K562 (cell line): ENCODE measurements at regions not wholly inside any gene's neighbourhood (a gene's known extent, or its start where the extent isn't known, plus 50 kb on each side); places are given as distances from the start of the nearest gene placed in this dataset.

Source experiments
- ATAC-seq: fragments of 200-7000 bp; cut with Tn5 transposase; 3 replicates; pipeline ENCODE4 v1.9.1; 2020; ENCODE audit warnings: moderate library complexity
- BruUV-seq: library from RNA; stranded (reverse); fragments of 400-500 nt; replicated peaks from 2 replicates; lab custom pipeline; 2021; lab: Mats Ljungman, UMichigan
- CTCF ChIA-PET: fragments of 300-600 bp; formaldehyde crosslinking; extraction: SDS; loops from one replicate; lab custom pipeline; 2021; ENCODE audit warnings: low intra/inter-chr PET ratio; lab: Yijun Ruan, JAX
- POLR2A ChIA-PET: fragments of 300-600, 350-650 bp; sonication (Branson Sonifier 250); formaldehyde crosslinking; extraction: SDS; loops from one replicate; lab custom pipeline; 2021; ENCODE audit warnings: antibody characterized with exemption, inconsistent platforms; lab: Yijun Ruan, JAX
- DNase-seq, 4 experiments: peaks; one replicate each; pipeline versions ENCODE4 v3.0.0 to v3.0.0-alpha.2; 2011 to 2018; ENCODE audit warnings: low spot score in 3 of 4, mixed read lengths in 3 of 4; ENCODE audit errors: extremely low read depth in 1 of 4
- FAIRE-seq: peaks from 2 replicates; lab custom pipeline; 2011; peaks lifted over from hg19 to GRCh38; lab: Jason Lieb, UNC
- H2AFZ ChIP-seq: 2 replicates; pipeline ENCODE4 v1.6.0; 2011; ENCODE audit warnings: low read depth, low read length, control low read depth, inconsistent platforms
- H3K27ac ChIP-seq: fragments of 200-600 bp; 3 replicates; pipeline ENCODE4 v1.8.0; 2011; ENCODE audit warnings: low read depth, mild to moderate bottlenecking, control low read depth, inconsistent platforms, low read length, moderate library complexity, mixed read lengths; ENCODE audit errors: extremely low read depth
- H3K27me3 ChIP-seq, 2 experiments: fragments of 300-600 bp in 1 of 2; 2 replicates in 1 of 2; 3 replicates in 1 of 2; pipeline versions ENCODE4 v1.6.0 to v1.8.0; 2011; ENCODE audit warnings: inconsistent platforms in 2 of 2, low read length in 2 of 2, mild to moderate bottlenecking in 1 of 2, mixed read lengths in 1 of 2, moderate library complexity in 1 of 2; ENCODE audit not compliant: control insufficient read depth in 2 of 2, insufficient read depth in 2 of 2
- H3K36me3 ChIP-seq: fragments of 300-600 bp; 3 replicates; pipeline ENCODE4 v1.8.0; 2011; ENCODE audit warnings: mild to moderate bottlenecking, low read length, inconsistent platforms; ENCODE audit not compliant: control insufficient read depth, insufficient read depth
- H3K4me1 ChIP-seq, 2 experiments: fragments of 200-600 bp in 1 of 2; replicated peaks in 1 of 2; 2 replicates in 1 of 2; 3 replicates in 1 of 2; pipeline versions ENCODE4 v1.5.1 to v1.8.0; 2011; ENCODE audit warnings: inconsistent platforms in 2 of 2, low read length in 2 of 2, mild to moderate bottlenecking in 1 of 2, mixed read lengths in 1 of 2, moderate library complexity in 1 of 2; ENCODE audit not compliant: control insufficient read depth in 2 of 2, insufficient read depth in 2 of 2
- H3K4me2 ChIP-seq: 2 replicates; pipeline ENCODE4 v1.6.1; 2011; ENCODE audit warnings: low read length, control low read depth, inconsistent platforms, mixed read lengths; ENCODE audit not compliant: insufficient read depth
- H3K4me3 ChIP-seq: fragments of 200-600 bp; sonication (generic), shearing (Covaris generic); 2 replicates; pipeline ENCODE4 v1.5.1; 2016; ENCODE audit warnings: control low read depth, inconsistent platforms
- H3K79me2 ChIP-seq: fragments of 200-600 bp; 3 replicates; pipeline ENCODE4 v1.8.0; 2011; ENCODE audit warnings: low read length, inconsistent platforms; ENCODE audit not compliant: control insufficient read depth, insufficient read depth
- H3K9ac ChIP-seq, 2 experiments: 2 replicates each; pipeline versions ENCODE4 v1.6.0 to v1.6.1; 2011; ENCODE audit warnings: low read depth in 2 of 2, low read length in 2 of 2, control low read depth in 1 of 2, inconsistent platforms in 1 of 2, mild to moderate bottlenecking in 1 of 2, mixed read lengths in 1 of 2; ENCODE audit not compliant: insufficient read depth in 1 of 2
- H3K9me1 ChIP-seq: one replicate; pipeline ENCODE4 v1.6.0; 2011; ENCODE audit warnings: inconsistent platforms, mild to moderate bottlenecking, low read length, moderate library complexity; ENCODE audit not compliant: control insufficient read depth, insufficient read depth
- H3K9me3 ChIP-seq: replicated peaks from 2 replicates; pipeline ENCODE4 v1.5.1; 2011; ENCODE audit warnings: low read depth, low read length, inconsistent platforms; ENCODE audit not compliant: control insufficient read depth, insufficient read depth
- H4K20me1 ChIP-seq: replicated peaks from 2 replicates; pipeline ENCODE4 v1.6.1; 2011; ENCODE audit warnings: low read length, inconsistent platforms, mixed read lengths; ENCODE audit not compliant: control insufficient read depth, insufficient read depth
- FIP1L1 ChIP-seq: fragments of 200-400 bp; formaldehyde crosslinking; IDR thresholded peaks from 2 replicates; pipeline ENCODE4 v1.6.1; 2018; ENCODE audit warnings: mild to moderate bottlenecking, low read depth, low read length; ENCODE audit not compliant: poor library complexity, severe bottlenecking
- GATA2 ChIP-seq: sonication (generic); formaldehyde crosslinking; IDR thresholded peaks from 2 replicates; pipeline ENCODE4 v1.4.0; 2020; ENCODE audit warnings: mild to moderate bottlenecking, missing genetic modification reagents
- L3MBTL2 ChIP-seq: fragments of 450-650 bp; IDR thresholded peaks from 2 replicates; pipeline ENCODE4 v1.6.1; 2016; ENCODE audit warnings: mild to moderate bottlenecking, moderate library complexity
- MAFG ChIP-seq: fragments of 450-650 bp; conservative IDR thresholded peaks from 2 replicates; pipeline ENCODE4 v1.6.1; 2016; ENCODE audit warnings: missing genetic modification characterization, missing compliant biosample characterization
- MAX ChIP-seq: sonication (generic); formaldehyde crosslinking; IDR thresholded peaks from 2 replicates; pipeline ENCODE4 v1.9.0; 2022; ENCODE audit warnings: mild to moderate bottlenecking, missing genetic modification reagents
- MNT ChIP-seq, 2 experiments: fragments of 450-650 bp; conservative IDR thresholded peaks; 2 replicates each; pipeline ENCODE4 v1.6.1; 2017; ENCODE audit warnings: mild to moderate bottlenecking in 2 of 2, moderate library complexity in 2 of 2
- NBN ChIP-seq: fragments of 450-650 bp; IDR thresholded peaks from 2 replicates; pipeline ENCODE4 v1.6.1; 2016; ENCODE audit warnings: low read depth, mild to moderate bottlenecking
- PATZ1 ChIP-seq: fragments of 250-450 bp; sonication (Bioruptor Pico); IDR thresholded peaks from 2 replicates; pipeline ENCODE4 v1.5.0; 2020; ENCODE audit warnings: mild to moderate bottlenecking, borderline replicate concordance
- TCF3 ChIP-seq: sonication (generic); formaldehyde crosslinking; IDR thresholded peaks from 2 replicates; pipeline ENCODE4 v1.4.0; 2020; ENCODE audit warnings: mild to moderate bottlenecking, missing genetic modification reagents
- ZNF239 ChIP-seq: fragments of 250-450 bp; sonication (Bioruptor Pico); IDR thresholded peaks from 2 replicates; pipeline ENCODE4 v1.4.0; 2020; ENCODE audit warnings: mild to moderate bottlenecking
- ZNF609 ChIP-seq: sonication (generic); formaldehyde crosslinking; IDR thresholded peaks from 2 replicates; pipeline ENCODE4 v1.8.1; 2023; ENCODE audit warnings: missing genetic modification reagents, mild to moderate bottlenecking, borderline replicate concordance
- ZNF644 ChIP-seq: fragments of 200-800 bp; sonication (Bioruptor generic); IDR thresholded peaks from 2 replicates; pipeline ENCODE4 v1.6.1; 2016; ENCODE audit warnings: low read depth, missing genetic modification characterization, missing compliant biosample characterization
- ZNF76 ChIP-seq: fragments of 250-450 bp; sonication (Bioruptor Pico); IDR thresholded peaks from 2 replicates; pipeline ENCODE4 v1.4.0; 2020; ENCODE audit warnings: mild to moderate bottlenecking, moderate library complexity, borderline replicate concordance
- WGBS: fragments of 100-300 bp; shearing (Covaris generic); methylation state at CpG from one replicate; pipeline ENCODE4 v1.1.6; 2016; ENCODE audit warnings: low coverage, mixed read lengths; ENCODE audit not compliant: insufficient coverage; ENCODE audit errors: missing lambda C conversion rate; 5-methylcytosine and 5-hydroxymethylcytosine counted together
- in situ Hi-C: fragments of 300-500 bp; cut with MboI; formaldehyde crosslinking; loops from 4 replicates; pipeline ENCODE4 v1.15.0; 2018; ENCODE audit warnings: inconsistent platforms, mixed read lengths
- intact Hi-C: fragments of 100-400 bp; cut with micrococcal nuclease; formaldehyde crosslinking; loops from 2 replicates; pipeline ENCODE4 v1.14.2; 2022

GRCh38 chrX:63428348-63428747, 77.2 kb upstream of the SPIN4 start:
- H3K4me3 ChIP-seq, result no peak overlapping the region
- H3K27ac ChIP-seq, result no peak overlapping the region
- peaks cover 0 to 2% of the 10 kb centered on the region in 2 experiments; a peak in 2 of 5 replicates for H3K4me1 ChIP-seq
- no peaks in the 10 kb centered on the region for H3K27me3 ChIP-seq
- no peak overlapping the region for H2AFZ ChIP-seq
- CTCF ChIA-PET, result no interaction called here
- in situ Hi-C loops, result no loop called here
- H3K36me3 ChIP-seq, result no peaks in the 10 kb centered on the region
- FAIRE-seq (no peak), ATAC-seq (no peak), DNase-seq (no peak)
- POLR2A ChIA-PET, result interaction anchor here (0.6 kb wide), 1 partner anchor 161 kb away, joined by 3 read pairs; no protein-coding TSS in a partner anchor
- H4K20me1 ChIP-seq, result no peaks in the 10 kb centered on the region
- intact Hi-C loops, result loop anchor here (10.0 kb wide), 1 partner anchor 74 kb away; the partner anchor contains the start of gene SPIN4
- H3K9me3 ChIP-seq, result no peaks in the 10 kb centered on the region
- no peak overlapping the region for H3K4me2 ChIP-seq
- H3K9ac ChIP-seq, result no peak overlapping the region
- no peaks in the 10 kb centered on the region for H3K9me1 ChIP-seq
- H3K79me2 ChIP-seq, result no peaks in the 10 kb centered on the region
- 33% methylated on average over 4 of the region's 5 CpGs for WGBS
- BruUV-seq, result no TSS peak
- no peak for TF ChIP-seq L3MBTL2
- TF ChIP-seq TCF3, result no peak
- TF ChIP-seq ZNF76, result no peak
- no peak for TF ChIP-seq ZNF644
- no peak for TF ChIP-seq MNT (conservative IDR thresholded peaks at IDR 0.05)
- TF ChIP-seq FIP1L1, result no peak
- TF ChIP-seq MAX (CRISPR knock-in tag), result no peak
- TF ChIP-seq MAFG, result no peak
- no peak for TF ChIP-seq GATA2 (CRISPR knock-in tag)
- TF ChIP-seq PATZ1 (CRISPR knock-in tag), result no peak
- no peak for TF ChIP-seq ZNF239 (CRISPR knock-in tag)
- TF ChIP-seq ZNF609 (CRISPR knock-in tag), result no peak
- no peak for TF ChIP-seq NBN
